ENCODE measurements at regions not wholly inside any gene's neighbourhood (a gene's known extent, or its start where the extent isn't known, plus 50 kb on each side); places are given as distances from the start of the nearest gene placed in this dataset.
"Not testable (repeated sequence)": the region's sequence is repeated elsewhere in the genome, so short reads cannot be mapped to it uniquely, and the experiment has no call there.

GRCh38 chr9:26650325-26650724 lies 242.3 kb downstream of the CAAP1 start:
- no peak for TF ChIP-seq CTCF (IDR thresholded peaks at IDR 0.05; ENCODE audit: extremely low read depth, insufficient read depth, missing control alignments)
- in situ Hi-C loops (cut with MboI; ENCODE audit: low pct_unique_long_range_greater_than_20kb, low sequenced_read_pairs, unreplicated experiment): no loop called here
- no peak for DNase-seq (ENCODE audit: low spot score)

- DNase-seq (ENCODE audit: low spot score): no peak
- no peak for TF ChIP-seq CTCF (IDR thresholded peaks at IDR 0.05; ENCODE audit: extremely low read depth, insufficient read depth, missing control alignments)
- in situ Hi-C loops (cut with MboI; ENCODE audit: low pct_unique_long_range_greater_than_20kb, low sequenced_read_pairs, unreplicated experiment): no loop called here
These were observed 248.8 kb downstream of the CAAP1 start for GRCh38 chr9:26643826-26644225.

DNA sequence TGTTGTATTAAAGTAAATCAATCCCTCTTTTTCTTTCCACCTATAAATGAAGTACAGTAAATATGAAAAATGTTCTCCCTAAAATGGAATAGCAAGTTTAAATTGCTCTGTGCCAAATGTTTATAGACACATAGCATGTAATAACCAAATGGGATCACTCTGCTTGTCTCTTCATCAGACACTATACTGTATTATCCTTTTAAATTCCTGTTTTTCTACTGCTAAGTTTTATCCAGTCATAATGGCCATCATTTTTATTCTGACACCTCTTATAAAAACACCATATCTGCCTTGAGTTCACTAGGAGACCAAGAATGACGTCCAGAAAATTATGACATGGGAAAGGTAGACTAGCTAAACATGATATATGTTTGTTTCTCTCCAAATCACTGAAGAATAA lies 252.8 kb downstream of the CAAP1 start:
- TF ChIP-seq CTCF (IDR thresholded peaks at IDR 0.05; ENCODE audit: extremely low read depth, insufficient read depth, missing control alignments): no peak
- in situ Hi-C loops (cut with MboI; ENCODE audit: low pct_unique_long_range_greater_than_20kb, low sequenced_read_pairs, unreplicated experiment): no loop called here
- DNase-seq (ENCODE audit: low spot score): no peak

- no peak for DNase-seq (ENCODE audit: low spot score)
- no peak for TF ChIP-seq CTCF (IDR thresholded peaks at IDR 0.05; ENCODE audit: extremely low read depth, insufficient read depth, missing control alignments)
- in situ Hi-C loops (cut with MboI; ENCODE audit: low pct_unique_long_range_greater_than_20kb, low sequenced_read_pairs, unreplicated experiment): no loop called here
These were observed 255.5 kb downstream of the CAAP1 start for GRCh38 chr9:26637101-26637500.

DNA sequence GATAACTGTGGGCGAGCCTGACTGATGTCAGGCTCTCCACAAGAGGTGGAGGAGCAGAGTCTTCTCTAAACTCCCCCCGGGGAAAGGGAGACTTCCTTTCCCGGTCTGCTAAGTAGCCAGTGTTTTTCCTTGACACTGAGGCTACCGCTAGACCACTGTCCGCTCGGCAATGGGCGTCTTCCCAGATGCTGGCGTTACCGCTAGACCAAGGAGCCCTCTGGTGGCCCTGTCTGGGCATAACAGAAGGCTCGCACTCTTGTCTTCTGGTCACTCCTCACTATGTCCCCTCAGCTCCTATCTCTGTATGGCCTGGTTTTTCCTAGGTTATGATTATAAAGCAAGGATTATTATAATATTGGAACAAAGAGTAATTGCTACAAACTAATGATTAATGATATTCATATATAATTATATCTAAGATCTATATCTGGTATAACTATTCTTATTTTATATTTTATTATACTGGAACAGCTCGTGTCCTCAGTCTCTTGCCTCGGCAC lies 278.7 kb downstream of the CAAP1 start:
- TF ChIP-seq CTCF (IDR thresholded peaks at IDR 0.05; ENCODE audit: extremely low read depth, insufficient read depth, missing control alignments): peak; percentile 25
- in situ Hi-C loops (cut with MboI; ENCODE audit: low pct_unique_long_range_greater_than_20kb, low sequenced_read_pairs, unreplicated experiment): loop anchor here (25.0 kb wide), 1 partner anchor 652 kb away; no protein-coding TSS in a partner anchor
- DNase-seq (ENCODE audit: low spot score): not testable (repeated sequence)

DNA sequence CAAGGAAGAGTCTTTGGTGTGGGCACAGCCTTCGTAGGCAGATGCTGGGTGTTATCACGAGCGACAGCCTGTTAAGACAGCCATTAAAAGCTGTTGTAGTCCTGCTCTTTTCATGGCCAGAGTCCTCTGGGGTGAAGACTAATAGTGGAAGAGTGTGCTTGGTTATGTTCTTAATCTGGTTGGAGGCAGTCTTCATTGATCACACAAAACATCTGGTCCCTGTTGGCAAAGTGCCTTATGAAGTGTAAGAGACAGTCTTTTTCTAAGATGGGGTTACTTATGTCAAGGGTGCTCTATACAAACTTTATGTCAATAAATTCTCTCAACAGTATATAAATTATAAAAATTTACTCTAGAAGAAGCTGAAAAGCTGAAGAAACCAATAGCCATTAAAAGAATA lies 280.4 kb downstream of the CAAP1 start:
- in situ Hi-C loops (cut with MboI; ENCODE audit: low pct_unique_long_range_greater_than_20kb, low sequenced_read_pairs, unreplicated experiment): loop anchor here (25.0 kb wide), 1 partner anchor 650 kb away; no protein-coding TSS in a partner anchor
- no peak for TF ChIP-seq CTCF (IDR thresholded peaks at IDR 0.05; ENCODE audit: extremely low read depth, insufficient read depth, missing control alignments)
- no peak for DNase-seq (ENCODE audit: low spot score)

Data from GM13977 (cell line).